GM23248 (cell line): ENCODE measurements at regions not wholly inside any gene's neighbourhood (a gene's known extent, or its start where the extent isn't known, plus 50 kb on each side); places are given as distances from the start of the nearest gene placed in this dataset.

Experiments
- DNase-seq: peaks from one replicate; pipeline ENCODE4 v3.0.0-alpha.2; 2015
- H2AFZ ChIP-seq: fragments of 200-600 bp; sonication (generic); 2 replicates; pipeline ENCODE4 v1.6.1; 2016; ENCODE audit warnings: antibody characterized with exemption
- H3F3A ChIP-seq: fragments of 200-600 bp; sonication (generic); 2 replicates; pipeline ENCODE4 v1.6.1; 2016; ENCODE audit warnings: mild to moderate bottlenecking, antibody characterized with exemption, mixed run types; ENCODE audit not compliant: insufficient read depth
- H3K27ac ChIP-seq: fragments of 200-600 bp; sonication (generic); 2 replicates; pipeline ENCODE4 v1.5.1; 2016; ENCODE audit warnings: mild to moderate bottlenecking
- H3K27me3 ChIP-seq: fragments of 200-600 bp; sonication (generic); replicated peaks from 2 replicates; pipeline ENCODE4 v1.6.1; 2016; ENCODE audit warnings: mild to moderate bottlenecking; ENCODE audit not compliant: insufficient read depth
- H3K36me3 ChIP-seq: fragments of 200-600 bp; sonication (generic); 2 replicates; pipeline ENCODE4 v1.6.1; 2016; ENCODE audit warnings: low read depth, mild to moderate bottlenecking
- H3K4me1 ChIP-seq: fragments of 200-600 bp; sonication (generic); 2 replicates; pipeline ENCODE4 v1.6.1; 2016; ENCODE audit warnings: mild to moderate bottlenecking; ENCODE audit not compliant: insufficient read depth
- H3K4me2 ChIP-seq: fragments of 200-600 bp; sonication (generic); one replicate; pipeline ENCODE4 v1.6.1; 2016; ENCODE audit warnings: mild to moderate bottlenecking; ENCODE audit not compliant: unreplicated experiment
- H3K4me3 ChIP-seq: fragments of 200-600 bp; sonication (generic); 2 replicates; pipeline ENCODE4 v1.5.1; 2016; ENCODE audit warnings: mild to moderate bottlenecking
- H3K79me2 ChIP-seq: fragments of 200-600 bp; sonication (generic); 2 replicates; pipeline ENCODE4 v1.6.1; 2016; ENCODE audit warnings: mild to moderate bottlenecking; ENCODE audit not compliant: insufficient read depth
- H3K9ac ChIP-seq: fragments of 200-600 bp; sonication (generic); 2 replicates; pipeline ENCODE4 v1.6.1; 2016; ENCODE audit warnings: mild to moderate bottlenecking
- H3K9me2 ChIP-seq: fragments of 200-600 bp; sonication (generic); 2 replicates; pipeline ENCODE4 v1.6.1; 2016; ENCODE audit warnings: mixed run types, mild to moderate bottlenecking, moderate library complexity; ENCODE audit not compliant: insufficient read depth
- H3K9me3 ChIP-seq: fragments of 200-600 bp; sonication (generic); one replicate; pipeline ENCODE4 v1.6.1; 2017; ENCODE audit warnings: low read depth
- H4K20me1 ChIP-seq: fragments of 200-600 bp; sonication (generic); 2 replicates; pipeline ENCODE4 v1.6.0; 2016; ENCODE audit not compliant: insufficient read depth
- EZH2 ChIP-seq: fragments of 200-600 bp; sonication (generic); IDR thresholded peaks from 2 replicates; pipeline ENCODE4 v1.6.1; 2018; ENCODE audit warnings: antibody characterized with exemption, mild to moderate bottlenecking; ENCODE audit not compliant: insufficient read depth, poor library complexity, severe bottlenecking
- EZH2phosphoT487 ChIP-seq: fragments of 200-600 bp; sonication (generic); IDR thresholded peaks from 2 replicates; pipeline ENCODE4 v1.6.1; 2018; ENCODE audit warnings: antibody characterized with exemption, moderate library complexity, mild to moderate bottlenecking, low read depth; ENCODE audit not compliant: insufficient read depth
- in situ Hi-C: fragments of 300-500 bp; cut with MboI; formaldehyde crosslinking; loops from 2 replicates; pipeline ENCODE4 v1.15.0; 2020

DNA sequence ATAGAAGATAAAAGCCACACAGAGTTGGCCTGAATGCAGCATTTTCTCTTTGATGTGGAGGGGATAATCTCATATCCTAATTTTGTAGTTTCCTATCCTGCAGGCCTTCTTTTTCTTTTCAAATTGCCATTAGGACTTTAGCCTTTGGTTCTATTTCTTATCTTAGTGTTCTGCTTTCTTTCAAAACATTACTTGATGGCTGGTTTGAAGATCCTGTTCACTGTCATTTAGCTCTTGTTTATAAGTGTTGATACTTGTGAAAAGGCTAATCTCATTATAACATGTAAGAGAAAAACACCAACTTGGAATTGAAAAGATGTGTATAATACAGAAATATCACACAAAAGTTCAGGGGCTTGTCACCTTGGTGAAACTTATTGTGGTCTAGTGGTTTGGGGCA is 54.6 kb upstream of the PKIB start:
- Histone ChIP-seq H3K4me2 (no peak overlapping the region), H3K4me3 (no peak overlapping the region), H3K79me2 (no peaks in the 10 kb centered on the region), H3K36me3 (no peaks in the 10 kb centered on the region), H3K9me3 (no peaks in the 10 kb centered on the region), H3K9ac (no peak overlapping the region), H4K20me1 (no peaks in the 10 kb centered on the region), H2AFZ (no peak overlapping the region), H3K27ac (no peak overlapping the region), H3K4me1 (no peaks in the 10 kb centered on the region), H3K9me2 (0 out of 2 replicates have a peak, but pooled peaks cover 4% of the 10 kb centered on the region), H3F3A (no peaks in the 10 kb centered on the region), H3K27me3 (no peaks in the 10 kb centered on the region; the same call in 1 of the 2 replicates)
- no peak for TF ChIP-seq EZH2
- TF ChIP-seq EZH2phosphoT487, result no peak
- in situ Hi-C loops, result no loop called here
- DNase-seq, result no peak

DNA sequence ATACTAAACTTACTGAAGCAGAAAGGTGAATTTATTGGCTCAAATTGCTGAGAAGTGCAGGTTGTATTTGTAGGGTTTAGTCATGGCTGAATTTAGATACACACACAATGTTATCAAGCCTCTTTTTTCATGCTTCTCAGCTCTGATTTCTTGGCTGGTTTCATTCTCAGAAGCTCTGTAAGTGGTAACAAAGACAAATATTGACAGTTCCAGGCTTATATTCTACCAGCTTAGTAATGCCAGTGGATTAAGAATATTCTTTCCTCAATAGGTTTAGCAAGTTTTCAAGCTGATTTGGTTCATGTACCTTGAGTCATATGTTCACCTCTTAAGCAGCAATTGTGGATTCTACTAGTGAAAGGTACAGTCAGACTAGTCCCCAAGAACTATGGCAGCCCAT is 52.1 kb upstream of the PKIB start:
- no peak overlapping the region for H2AFZ ChIP-seq
- H3K9ac ChIP-seq, result no peak overlapping the region
- H3K9me2 ChIP-seq, result 0 out of 2 replicates have a peak, but pooled peaks cover 4% of the 10 kb centered on the region
- no peaks in the 10 kb centered on the region for H3K36me3 ChIP-seq
- H3K4me1 ChIP-seq, result no peaks in the 10 kb centered on the region
- H3K9me3 ChIP-seq, result no peaks in the 10 kb centered on the region
- no peaks in the 10 kb centered on the region; the same call in 1 of the 2 replicates for H3K27me3 ChIP-seq
- no peak overlapping the region for H3K27ac ChIP-seq
- H3K4me2 ChIP-seq, result no peak overlapping the region
- no peak overlapping the region for H3K4me3 ChIP-seq
- no peaks in the 10 kb centered on the region for H4K20me1 ChIP-seq
- H3K79me2 ChIP-seq, result no peaks in the 10 kb centered on the region
- no peak for TF ChIP-seq EZH2
- no peak for TF ChIP-seq EZH2phosphoT487
- DNase-seq, result no peak
- H3F3A ChIP-seq, result no peaks in the 10 kb centered on the region
- in situ Hi-C loops, result no loop called here
